GM21390 (cell line): ENCODE measurements at regions not wholly inside any gene's neighbourhood (a gene's known extent, or its start where the extent isn't known, plus 50 kb on each side); places are given as distances from the start of the nearest gene placed in this dataset.
"Not testable (repeated sequence)": the region's sequence is repeated elsewhere in the genome, so short reads cannot be mapped to it uniquely, and the experiment has no call there.

Experiments
- ATAC-seq: cut with Tn5 transposase; IDR thresholded peaks from one replicate; pipeline ENCODE4 v1.9.1; 2021; ENCODE audit not compliant: unreplicated experiment

DNA sequence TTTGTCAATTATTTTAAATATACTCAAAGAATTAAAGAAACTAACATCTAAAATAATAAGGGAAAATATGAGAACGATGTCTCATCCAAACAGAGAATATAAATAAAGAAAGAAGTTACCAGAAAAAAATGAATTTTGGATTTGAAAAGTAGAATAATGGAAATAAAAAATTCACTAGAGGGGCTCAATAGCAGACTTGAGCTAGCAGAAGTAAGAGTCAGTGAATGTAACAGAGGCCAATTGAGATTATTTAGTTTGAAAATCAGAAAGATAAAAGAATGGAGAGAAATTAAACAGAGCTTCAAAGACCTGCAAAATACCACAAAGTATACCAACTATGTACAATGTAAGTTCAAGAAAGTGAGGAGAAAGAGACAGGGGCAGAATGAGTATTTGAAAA is 333.6 kb downstream of the GPD2 start:
- no peak for ATAC-seq

- no peak for ATAC-seq
Measured at GRCh38 chr2:156778916-156779315, 342.7 kb downstream of the GPD2 start.

- ATAC-seq = no peak
Measured at GRCh38 chr2:156779416-156780120, 343.4 kb downstream of the GPD2 start.

DNA sequence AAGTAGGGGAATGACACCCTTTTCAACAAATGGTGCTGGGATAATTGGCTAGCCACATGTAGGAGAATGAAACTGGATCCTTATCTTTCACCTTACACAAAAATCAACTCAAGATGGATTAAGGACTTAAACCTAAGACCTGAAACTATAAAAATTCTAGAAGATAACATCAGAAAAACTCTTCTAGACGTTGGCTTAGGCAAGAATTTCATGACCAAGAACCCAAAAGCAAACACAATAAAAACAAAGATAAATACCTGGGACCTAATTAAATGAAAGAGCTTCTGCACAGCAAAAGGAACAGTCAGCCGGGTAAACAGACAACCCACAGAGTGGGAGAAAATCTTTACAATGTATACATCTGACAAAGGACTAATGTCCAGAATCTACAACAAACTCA is 345.5 kb downstream of the GPD2 start:
- not testable (repeated sequence) for ATAC-seq

- no peak for ATAC-seq
Measured at GRCh38 chr2:156784020-156784701, 348.0 kb downstream of the GPD2 start.

DNA sequence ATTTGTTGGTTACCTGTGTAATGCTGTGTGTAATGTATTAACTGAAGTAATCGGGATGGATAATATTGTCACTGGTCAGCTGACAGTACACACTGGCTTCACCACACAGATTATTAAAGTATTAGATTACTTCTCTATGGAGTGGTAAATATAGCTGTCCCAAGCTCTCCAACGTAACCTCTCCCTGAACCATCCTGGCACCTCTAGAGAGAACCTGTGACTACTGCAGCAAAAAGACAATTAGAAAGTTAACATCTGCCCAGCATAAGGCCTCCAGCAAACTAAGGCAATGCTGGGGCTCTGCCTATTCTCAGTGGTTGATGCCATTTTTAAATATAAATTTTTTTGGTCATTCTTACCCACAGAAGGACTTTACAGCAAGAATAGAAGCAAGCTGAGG is 351.3 kb downstream of the GPD2 start:
- ATAC-seq = no peak

GRCh38 chr2:156790343-156791037 is 354.3 kb downstream of the GPD2 start:
- no peak for ATAC-seq

DNA sequence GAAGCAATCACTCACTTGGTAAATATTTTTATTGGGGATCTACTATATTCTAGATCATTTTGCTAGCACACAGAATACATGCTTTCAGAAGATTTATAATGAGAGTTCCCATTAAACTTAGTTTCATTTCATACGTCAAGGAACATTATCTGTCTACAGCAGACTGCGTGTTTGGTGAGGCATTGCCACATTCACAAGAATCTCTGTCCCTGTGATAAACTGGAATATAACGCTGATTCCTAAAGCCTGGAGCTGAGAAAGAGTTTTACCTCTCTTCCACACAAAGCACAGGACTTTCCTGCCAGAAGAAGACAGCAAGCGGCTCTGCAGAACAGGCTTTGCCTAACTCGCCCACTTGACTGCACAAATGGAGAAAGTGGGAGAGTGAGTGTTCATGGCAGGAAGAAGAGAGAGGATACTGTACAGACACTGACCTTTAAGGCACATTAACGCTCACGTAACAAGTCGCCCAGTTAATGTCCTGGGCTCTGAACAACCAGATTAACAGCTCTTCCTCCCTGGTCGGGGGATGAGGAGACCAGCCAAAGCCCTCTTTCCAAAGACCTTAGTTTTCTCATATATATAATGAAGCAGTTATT is 356.2 kb downstream of the GPD2 start:
- no peak for ATAC-seq

- no peak for ATAC-seq
Measured at GRCh38 chr2:156797832-156798231, 361.7 kb downstream of the GPD2 start.

DNA sequence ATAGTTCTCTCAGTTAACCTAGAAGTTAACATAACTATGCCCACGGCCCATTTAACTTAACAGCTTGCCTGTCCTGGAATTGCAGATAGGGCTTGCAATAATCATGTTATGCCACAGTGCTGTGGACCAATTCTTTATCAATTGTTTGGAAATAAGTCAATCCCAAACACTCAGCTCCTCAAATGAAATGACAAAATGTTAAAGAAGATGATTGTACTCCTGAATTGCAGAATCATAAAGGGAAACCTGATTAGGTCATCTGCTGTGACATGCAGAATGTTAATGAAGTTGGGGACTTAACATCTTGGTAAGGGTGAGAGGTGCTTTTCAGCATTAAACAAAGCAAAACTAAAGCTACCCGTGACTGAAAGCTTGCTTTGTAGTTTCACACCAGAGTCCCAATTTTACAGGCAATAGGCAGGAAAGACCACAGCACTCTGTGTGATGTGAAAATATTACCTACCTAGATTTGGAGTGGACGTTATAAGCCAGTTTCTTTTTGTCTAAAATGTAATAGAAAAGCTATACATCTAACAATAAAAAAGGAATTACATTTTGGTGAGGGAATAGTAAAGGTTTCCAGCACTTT is 364.0 kb downstream of the GPD2 start:
- ATAC-seq = no peak

DNA sequence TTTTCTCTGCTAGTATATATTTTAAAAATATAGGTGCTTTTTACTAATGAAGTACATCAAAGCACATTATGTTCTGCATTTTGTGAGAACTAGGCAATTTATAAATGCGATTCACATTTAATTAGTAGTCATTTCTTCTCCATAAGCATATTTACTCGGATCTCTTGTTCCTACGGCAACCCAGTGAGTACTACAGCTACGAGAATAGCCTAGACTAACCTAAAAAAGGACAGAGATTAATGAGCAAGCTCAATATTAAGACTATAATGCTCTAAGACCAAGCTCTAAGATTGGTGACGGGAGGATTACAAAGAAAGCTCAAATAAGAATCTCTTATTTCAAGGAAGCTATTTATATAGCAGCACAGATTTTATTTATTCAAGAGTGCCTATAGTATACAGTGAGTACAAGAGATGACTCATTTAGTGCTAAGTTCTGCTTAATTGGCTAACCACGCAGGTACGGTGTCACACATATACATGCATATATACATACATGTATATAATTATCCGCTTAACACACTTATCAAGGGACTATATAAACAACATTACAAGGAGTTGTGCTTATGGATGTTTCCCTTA is 364.7 kb downstream of the GPD2 start:
- ATAC-seq = no peak

- no peak for ATAC-seq
Measured at GRCh38 chr2:156803243-156803642, 367.1 kb downstream of the GPD2 start.

DNA sequence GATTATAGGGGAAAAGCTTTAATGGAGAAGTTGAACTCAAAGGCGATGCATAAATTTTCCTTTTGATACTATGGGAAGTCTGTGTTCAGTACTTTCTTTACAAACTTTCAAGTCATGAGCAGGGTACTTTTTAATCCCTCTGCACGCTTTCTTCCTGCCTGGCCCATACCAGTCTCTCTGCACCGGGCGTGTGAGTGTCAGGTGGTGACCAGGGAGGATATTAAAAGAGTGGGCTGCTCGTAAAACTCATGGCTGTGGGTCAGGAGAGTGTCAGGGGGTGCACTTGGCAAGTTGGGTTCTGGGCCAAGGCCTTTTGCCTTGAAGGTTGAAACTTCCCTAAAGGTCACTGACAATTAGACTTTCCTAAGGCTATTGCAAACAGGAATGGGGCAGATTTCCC is 367.8 kb downstream of the GPD2 start:
- no peak for ATAC-seq

DNA sequence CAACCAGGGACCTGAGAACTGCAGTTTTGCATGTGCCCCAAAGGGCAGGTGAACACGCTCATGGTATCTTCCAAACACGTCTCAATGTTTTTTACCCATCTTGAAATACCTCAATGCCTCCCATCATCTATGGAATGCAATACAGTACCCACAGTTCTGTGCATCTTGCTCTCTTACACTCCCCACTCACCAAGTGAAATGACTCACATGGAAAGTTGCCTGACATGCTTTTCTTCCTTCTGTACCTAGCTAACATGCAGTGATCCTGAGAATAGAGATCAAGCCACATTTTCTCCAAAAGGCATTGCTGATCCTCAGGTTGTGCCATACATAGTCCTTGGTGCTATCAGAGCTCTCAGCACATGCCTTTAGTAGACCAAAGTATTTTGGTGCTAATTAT is 373.9 kb downstream of the GPD2 start:
- no peak for ATAC-seq

DNA sequence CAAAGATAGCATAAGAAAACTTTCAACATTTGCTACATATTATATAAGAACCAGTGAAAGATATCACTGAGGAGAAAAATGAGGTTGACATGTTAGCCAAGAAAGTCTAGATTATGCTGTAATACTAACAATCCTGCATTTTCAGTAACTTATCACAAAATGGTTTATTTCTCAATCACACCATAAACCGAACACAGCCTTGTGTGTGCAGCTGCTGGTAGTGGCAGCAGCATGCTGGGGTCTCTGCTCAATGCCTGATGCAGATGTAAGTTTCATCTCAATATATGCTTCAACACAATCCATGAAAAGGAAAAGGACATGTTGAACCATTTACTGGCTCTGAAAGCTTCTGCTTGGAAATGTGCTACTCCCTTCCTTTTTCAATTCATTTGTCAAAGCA is 376.3 kb downstream of the GPD2 start:
- ATAC-seq = no peak

DNA sequence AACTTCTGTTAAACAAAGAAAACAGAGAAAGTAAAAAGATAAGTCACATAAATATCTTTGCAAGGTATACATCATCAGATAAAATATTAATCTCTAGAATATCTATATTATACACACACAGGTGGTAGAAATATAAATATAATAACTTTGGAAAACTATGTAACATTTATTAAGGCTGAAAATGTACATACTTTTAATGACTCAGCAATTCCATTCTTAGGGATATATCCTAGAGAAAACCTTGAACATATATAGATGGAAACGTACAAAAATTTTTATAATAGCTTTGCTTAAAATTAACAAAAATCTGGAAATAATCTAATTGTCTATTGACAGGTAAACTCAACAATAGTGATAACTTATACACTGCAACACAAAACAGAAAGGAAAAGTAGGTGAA is 381.3 kb downstream of the GPD2 start:
- no peak for ATAC-seq

DNA sequence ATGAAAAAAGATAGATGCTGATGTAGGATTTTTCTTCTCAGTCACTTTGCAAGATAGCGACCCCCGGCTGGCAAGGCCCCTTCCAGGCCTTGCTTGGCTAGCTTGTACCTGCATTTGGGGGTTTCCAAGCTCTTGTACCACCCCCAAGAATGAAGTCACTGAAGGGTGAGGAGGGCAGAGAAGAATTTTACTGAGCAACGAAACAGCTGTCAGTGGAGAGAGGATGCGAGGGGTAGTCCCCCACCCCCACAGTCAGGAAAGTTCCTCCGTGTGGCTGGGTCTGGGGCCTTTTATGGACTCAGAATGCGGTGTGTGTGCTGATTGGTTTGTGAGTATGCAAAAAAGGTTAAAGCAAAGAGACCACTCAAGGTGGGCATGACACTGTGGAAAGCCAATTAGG is 382.0 kb downstream of the GPD2 start:
- ATAC-seq = no peak

GRCh38 chr2:156818944-156819343 is 382.8 kb downstream of the GPD2 start:
- ATAC-seq = no peak

GRCh38 chr2:156826341-156826933 is 390.3 kb downstream of the GPD2 start:
- no peak for ATAC-seq

- no peak for ATAC-seq
Measured at GRCh38 chr2:156834431-156834830, 398.3 kb downstream of the GPD2 start.
